ENCODE measurements at regions not wholly inside any gene's neighbourhood (a gene's known extent, or its start where the extent isn't known, plus 50 kb on each side); places are given as distances from the start of the nearest gene placed in this dataset.

GRCh38 chr10:71024490-71024889 lies 136.1 kb upstream of the PCBD1 start:
- no peaks in the 10 kb centered on the region for H3K27me3 ChIP-seq
- TF ChIP-seq, protein P1, sequence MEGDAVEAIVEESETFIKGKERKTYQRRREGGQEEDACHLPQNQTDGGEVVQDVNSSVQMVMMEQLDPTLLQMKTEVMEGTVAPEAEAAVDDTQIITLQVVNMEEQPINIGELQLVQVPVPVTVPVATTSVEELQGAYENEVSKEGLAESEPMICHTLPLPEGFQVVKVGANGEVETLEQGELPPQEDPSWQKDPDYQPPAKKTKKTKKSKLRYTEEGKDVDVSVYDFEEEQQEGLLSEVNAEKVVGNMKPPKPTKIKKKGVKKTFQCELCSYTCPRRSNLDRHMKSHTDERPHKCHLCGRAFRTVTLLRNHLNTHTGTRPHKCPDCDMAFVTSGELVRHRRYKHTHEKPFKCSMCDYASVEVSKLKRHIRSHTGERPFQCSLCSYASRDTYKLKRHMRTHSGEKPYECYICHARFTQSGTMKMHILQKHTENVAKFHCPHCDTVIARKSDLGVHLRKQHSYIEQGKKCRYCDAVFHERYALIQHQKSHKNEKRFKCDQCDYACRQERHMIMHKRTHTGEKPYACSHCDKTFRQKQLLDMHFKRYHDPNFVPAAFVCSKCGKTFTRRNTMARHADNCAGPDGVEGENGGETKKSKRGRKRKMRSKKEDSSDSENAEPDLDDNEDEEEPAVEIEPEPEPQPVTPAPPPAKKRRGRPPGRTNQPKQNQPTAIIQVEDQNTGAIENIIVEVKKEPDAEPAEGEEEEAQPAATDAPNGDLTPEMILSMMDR (IDR thresholded peaks at IDR 0.05), result no peak
- H3K4me1 ChIP-seq, result no peaks in the 10 kb centered on the region
- no peaks in the 10 kb centered on the region for H3K36me3 ChIP-seq
- H3K9me3 ChIP-seq, result no peaks in the 10 kb centered on the region
- no peak overlapping the region for H3K9ac ChIP-seq (ENCODE audit: low read depth in 2 of 2, low read length in 2 of 2)
- intact Hi-C loops (cut with DNase I), result no loop called here
- no peak overlapping the region for H3K4me3 ChIP-seq
- no peak overlapping the region for H3K27ac ChIP-seq
- no peak for DNase-seq

GRCh38 chr10:71025535-71025934 lies 137.2 kb upstream of the PCBD1 start:
- Histone ChIP-seq H3K36me3 (no peaks in the 10 kb centered on the region), H3K9ac (ENCODE audit: low read depth in 2 of 2, low read length in 2 of 2) (no peak overlapping the region), H3K9me3 (no peaks in the 10 kb centered on the region), H3K27me3 (no peaks in the 10 kb centered on the region), H3K4me1 (no peaks in the 10 kb centered on the region), H3K4me3 (no peak overlapping the region), H3K27ac (no peak overlapping the region)
- intact Hi-C loops (cut with DNase I), result no loop called here
- DNase-seq, result no peak
- TF ChIP-seq, protein P1 (IDR thresholded peaks at IDR 0.05), result no peak

- Histone ChIP-seq H3K4me3 (no peak overlapping the region), H3K9ac (ENCODE audit: low read depth in 2 of 2, low read length in 2 of 2) (no peak overlapping the region), H3K4me1 (no peaks in the 10 kb centered on the region), H3K9me3 (no peaks in the 10 kb centered on the region), H3K27me3 (no peaks in the 10 kb centered on the region), H3K27ac (no peak overlapping the region), H3K36me3 (no peaks in the 10 kb centered on the region)
- intact Hi-C loops (cut with DNase I), result no loop called here
- TF ChIP-seq, protein P1 (IDR thresholded peaks at IDR 0.05), result no peak
- no peak for DNase-seq
Observed at GRCh38 chr10:71028066-71028465, 139.7 kb upstream of the PCBD1 start.

GRCh38 chr10:71029411-71029892 lies 141.1 kb upstream of the PCBD1 start:
- Histone ChIP-seq H3K27me3 (no peaks in the 10 kb centered on the region), H3K27ac (no peak overlapping the region), H3K4me3 (no peak overlapping the region), H3K9ac (ENCODE audit: low read depth in 2 of 2, low read length in 2 of 2) (no peak overlapping the region), H3K4me1 (no peaks in the 10 kb centered on the region), H3K36me3 (no peaks in the 10 kb centered on the region), H3K9me3 (no peaks in the 10 kb centered on the region)
- DNase-seq, result no peak
- intact Hi-C loops (cut with DNase I), result no loop called here
- TF ChIP-seq, protein P1 (IDR thresholded peaks at IDR 0.05), result no peak

DNA sequence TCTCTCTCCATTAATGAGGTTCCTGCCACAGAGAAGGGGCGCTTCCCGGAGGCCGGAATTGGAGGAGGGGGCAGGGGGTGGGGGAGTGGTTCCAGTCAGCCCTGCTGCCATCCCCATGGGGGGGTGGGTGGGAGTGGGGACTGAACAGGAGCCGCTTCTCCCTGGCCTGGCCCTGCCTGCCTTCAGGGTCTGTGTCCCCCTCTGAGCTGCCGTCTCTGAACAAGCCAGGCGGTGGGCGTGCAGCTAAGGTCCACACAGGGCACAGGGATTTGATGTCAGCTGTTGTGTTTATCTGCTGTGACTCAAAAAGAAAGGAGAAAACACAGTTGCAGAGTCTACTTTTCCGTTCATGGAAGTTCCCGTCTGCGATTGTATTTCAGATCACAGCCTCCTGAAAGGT lies 141.5 kb upstream of the PCBD1 start:
- Histone ChIP-seq H3K9ac (ENCODE audit: low read depth in 2 of 2, low read length in 2 of 2) (no peak overlapping the region), H3K36me3 (no peaks in the 10 kb centered on the region), H3K27me3 (no peaks in the 10 kb centered on the region), H3K9me3 (no peaks in the 10 kb centered on the region), H3K4me1 (no peaks in the 10 kb centered on the region), H3K4me3 (no peak overlapping the region), H3K27ac (no peak overlapping the region)
- intact Hi-C loops (cut with DNase I), result no loop called here
- DNase-seq, result no peak
- TF ChIP-seq, protein P1 (IDR thresholded peaks at IDR 0.05), result no peak

- Histone ChIP-seq H3K36me3 (no peaks in the 10 kb centered on the region), H3K27ac (no peak overlapping the region), H3K4me3 (no peak overlapping the region), H3K9me3 (no peaks in the 10 kb centered on the region), H3K4me1 (no peaks in the 10 kb centered on the region), H3K27me3 (no peaks in the 10 kb centered on the region), H3K9ac (ENCODE audit: low read depth in 2 of 2, low read length in 2 of 2) (no peak overlapping the region)
- no peak for DNase-seq
- intact Hi-C loops (cut with DNase I), result no loop called here
- TF ChIP-seq, protein P1 (IDR thresholded peaks at IDR 0.05), result no peak
Observed at GRCh38 chr10:71031026-71031425, 142.7 kb upstream of the PCBD1 start.

Data from colonic mucosa (tissue), 4 donors.